IMR-90 (cell line): ENCODE measurements at regions not wholly inside any gene's neighbourhood (a gene's known extent, or its start where the extent isn't known, plus 50 kb on each side); places are given as distances from the start of the nearest gene placed in this dataset.

Source experiments
- ATAC-seq: fragments of 200-7000 bp; cut with Tn5 transposase; 2 replicates; pipeline ENCODE4 v1.9.1; 2020; ENCODE audit warnings: low read depth, mild to moderate bottlenecking, moderate library complexity
- BruUV-seq: library from RNA; stranded (reverse); fragments of 400-500 nt; replicated peaks from 2 replicates; lab custom pipeline; 2021; lab: Mats Ljungman, UMichigan
- CTCF ChIA-PET: fragments of 300-600 bp; formaldehyde crosslinking; extraction: SDS; loops from one replicate; lab custom pipeline; 2021; ENCODE audit warnings: antibody characterized with exemption; lab: Yijun Ruan, JAX
- POLR2A ChIA-PET: fragments of 300-600 bp; sonication (Branson Sonifier 250); formaldehyde crosslinking; loops from one replicate; lab custom pipeline; 2022; ENCODE audit warnings: antibody characterized with exemption; ENCODE audit not compliant: unreplicated experiment; lab: Charles Lee
- DNase-seq: peaks from one replicate; pipeline ENCODE4 v3.0.0; 2013
- H2AFZ ChIP-seq: replicated peaks from 2 replicates; pipeline ENCODE3; 2013; ENCODE audit warnings: low read length, mild to moderate bottlenecking; ENCODE audit not compliant: poor library complexity
- H2AK5ac ChIP-seq: 2 replicates; pipeline ENCODE4 v1.6.1; 2013; ENCODE audit warnings: low read depth, low read length, inconsistent platforms
- H2AK9ac ChIP-seq: replicated peaks from 2 replicates; pipeline ENCODE3; 2013; ENCODE audit warnings: mild to moderate bottlenecking, low read depth, low read length, moderate library complexity; ENCODE audit not compliant: poor library complexity
- H2BK120ac ChIP-seq: 2 replicates; pipeline ENCODE4 v1.6.1; 2013; ENCODE audit warnings: low read depth, low read length, inconsistent platforms
- H2BK15ac ChIP-seq: 3 replicates; pipeline ENCODE4 v1.6.1; 2013; ENCODE audit warnings: low read depth, low read length, inconsistent platforms
- H2BK20ac ChIP-seq: 2 replicates; pipeline ENCODE4 v1.6.1; 2013; ENCODE audit warnings: low read depth, mild to moderate bottlenecking, inconsistent platforms, low read length, moderate library complexity
- H2BK5ac ChIP-seq: 2 replicates; pipeline ENCODE4 v1.6.1; 2013; ENCODE audit warnings: mild to moderate bottlenecking, low read depth, low read length, inconsistent platforms; ENCODE audit not compliant: poor library complexity, severe bottlenecking
- H3K14ac ChIP-seq: replicated peaks from 2 replicates; pipeline ENCODE4 v1.6.1; 2013; ENCODE audit warnings: low read depth, low read length, inconsistent platforms
- H3K18ac ChIP-seq: 2 replicates; pipeline ENCODE4 v1.6.1; 2013; ENCODE audit warnings: low read depth, low read length, control low read depth
- H3K23ac ChIP-seq: 2 replicates; pipeline ENCODE4 v1.6.1; 2013; ENCODE audit warnings: low read depth, low read length, inconsistent platforms
- H3K27ac ChIP-seq: 2 replicates; pipeline ENCODE4 v1.5.1; 2013; ENCODE audit warnings: mild to moderate bottlenecking, control low read depth, low read length; ENCODE audit not compliant: insufficient read depth
- H3K27me3 ChIP-seq: 2 replicates; pipeline ENCODE4 v1.6.1; 2013; ENCODE audit warnings: low read length; ENCODE audit not compliant: control insufficient read depth, insufficient read depth
- H3K36me3 ChIP-seq: 2 replicates; pipeline ENCODE4 v1.6.1; 2013; ENCODE audit warnings: low read length, mixed read lengths; ENCODE audit not compliant: control insufficient read depth, insufficient read depth
- H3K4ac ChIP-seq: 2 replicates; pipeline ENCODE4 v1.6.1; 2013; ENCODE audit warnings: low read depth, low read length, inconsistent platforms
- H3K4me1 ChIP-seq: 2 replicates; pipeline ENCODE4 v1.6.1; 2013; ENCODE audit warnings: low read length, mixed read lengths; ENCODE audit not compliant: control insufficient read depth, insufficient read depth
- H3K4me2 ChIP-seq: 2 replicates; pipeline ENCODE4 v1.6.1; 2013; ENCODE audit warnings: low read depth, mild to moderate bottlenecking, control low read depth, low read length, moderate library complexity
- H3K4me3 ChIP-seq: 2 replicates; pipeline ENCODE4 v1.5.1; 2013; ENCODE audit warnings: low read depth, mild to moderate bottlenecking, control low read depth, low read length, moderate library complexity; ENCODE audit not compliant: insufficient read depth
- H3K56ac ChIP-seq: 2 replicates; pipeline ENCODE4 v1.6.1; 2013; ENCODE audit warnings: low read length, inconsistent platforms; ENCODE audit not compliant: insufficient read depth; ENCODE audit errors: extremely low read depth
- H3K79me1 ChIP-seq, 2 experiments: 2 replicates each; pipeline ENCODE4 v1.6.1; 2013; ENCODE audit warnings: low read length in 2 of 2, inconsistent platforms in 1 of 2, low read depth in 1 of 2
- H3K9ac ChIP-seq: 2 replicates; pipeline ENCODE4 v1.6.1; 2013; ENCODE audit warnings: low read depth, low read length, control low read depth
- H3K9me1 ChIP-seq: 2 replicates; pipeline ENCODE4 v1.6.1; 2013; ENCODE audit warnings: low read length, inconsistent platforms; ENCODE audit not compliant: insufficient read depth
- H3K9me3 ChIP-seq: 2 replicates; pipeline ENCODE4 v1.6.1; 2013; ENCODE audit warnings: low read length; ENCODE audit not compliant: control insufficient read depth, insufficient read depth
- H4K20me1 ChIP-seq: 2 replicates; pipeline ENCODE4 v1.6.1; 2013; ENCODE audit warnings: low read length, inconsistent platforms; ENCODE audit not compliant: insufficient read depth
- H4K5ac ChIP-seq: 2 replicates; pipeline ENCODE4 v1.6.1; 2013; ENCODE audit warnings: mild to moderate bottlenecking, low read depth, low read length, control low read depth
- H4K8ac ChIP-seq, 2 experiments: 2 replicates each; pipeline ENCODE4 v1.6.1; 2013; ENCODE audit warnings: low read depth in 2 of 2, low read length in 2 of 2, control low read depth in 1 of 2, inconsistent platforms in 1 of 2
- H4K91ac ChIP-seq: 2 replicates; pipeline ENCODE4 v1.6.1; 2013; ENCODE audit warnings: low read depth, low read length, inconsistent platforms; ENCODE audit not compliant: insufficient read depth
- CEBPB ChIP-seq: IDR thresholded peaks from 2 replicates; pipeline ENCODE4 v1.6.1; 2012; ENCODE audit warnings: low read depth, low read length, improper control_type of control experiment
- CHD1 ChIP-seq: IDR thresholded peaks from 2 replicates; pipeline ENCODE4 v1.6.1; 2012; ENCODE audit warnings: low read depth, low read length, improper control_type of control experiment
- FOS ChIP-seq: fragments of 150-350 bp; IDR thresholded peaks from 2 replicates; pipeline ENCODE4 v1.6.1; 2016; ENCODE audit warnings: low read depth, low read length
- MAFK ChIP-seq: IDR thresholded peaks from 2 replicates; pipeline ENCODE4 v1.6.1; 2012; ENCODE audit warnings: low read depth, low read length, improper control_type of control experiment
- NFE2L2 ChIP-seq: fragments of 150-350 bp; IDR thresholded peaks from 2 replicates; pipeline ENCODE4 v1.6.1; 2016; ENCODE audit warnings: low read depth, mild to moderate bottlenecking, low read length
- POLR2A ChIP-seq: IDR thresholded peaks from 2 replicates; pipeline ENCODE4 v1.6.1; 2012; ENCODE audit warnings: mild to moderate bottlenecking, low read depth, low read length
- SMC3 ChIP-seq: fragments of 150-350 bp; IDR thresholded peaks from 2 replicates; pipeline ENCODE4 v1.6.1; 2016; ENCODE audit warnings: low read depth, mild to moderate bottlenecking, antibody characterized with exemption, low read length, moderate library complexity
- USF2 ChIP-seq: fragments of 150-350 bp; IDR thresholded peaks from 2 replicates; pipeline ENCODE4 v1.6.1; 2017; ENCODE audit warnings: mild to moderate bottlenecking, antibody characterized with exemption, low read length, low read depth
- dilution Hi-C: fragments of 300-500 bp; cut with HindIII; formaldehyde crosslinking; loops from one replicate; pipeline ENCODE4 v1.14.3; 2018; ENCODE audit warnings: low sequenced_read_pairs; ENCODE audit not compliant: unreplicated experiment
- in situ Hi-C: fragments of 300-500 bp; cut with MboI; formaldehyde crosslinking; loops from 3 replicates; pipeline ENCODE4 v1.14.3; 2019; ENCODE audit warnings: low sequenced_read_pairs, inconsistent platforms, mixed read lengths
- intact Hi-C: fragments of 100-400 bp; cut with micrococcal nuclease; formaldehyde crosslinking; loops from 2 replicates; pipeline ENCODE4 v1.10.0; 2022

GRCh38 chr2:12610314-12610713 lies 106.4 kb upstream of the TRIB2 start:
- Histone ChIP-seq H3K36me3 (no peaks in the 10 kb centered on the region), H2BK20ac (no peak overlapping the region), H3K56ac (no peak overlapping the region), H4K8ac (no peak overlapping the region), H3K27ac (no peak overlapping the region), H3K9me3 (no peaks in the 10 kb centered on the region), H2AK9ac (no peak overlapping the region), H4K91ac (no peak overlapping the region), H3K23ac (no peak overlapping the region), H3K14ac (no peak overlapping the region), H3K4me2 (no peak overlapping the region), H2AK5ac (no peak overlapping the region), H3K27me3 (no peaks in the 10 kb centered on the region), H3K4me1 (peaks cover 6% of the 10 kb centered on the region), H2BK120ac (no peak overlapping the region), H3K18ac (no peak overlapping the region), H4K20me1 (no peaks in the 10 kb centered on the region), H3K79me1 (no peaks in the 10 kb centered on the region), H2AFZ (no peak overlapping the region), H4K5ac (no peak overlapping the region), H3K9ac (no peak overlapping the region), H3K4me3 (no peak overlapping the region), H2BK5ac (no peak overlapping the region), H3K4ac (no peak overlapping the region), H3K9me1 (0 out of 2 replicates have a peak, but pooled peaks cover 9% of the 10 kb centered on the region), H2BK15ac (no peak overlapping the region)
- no TSS peak for BruUV-seq
- intact Hi-C loops (no loop called here), dilution Hi-C loops (no loop called here), in situ Hi-C loops (no loop called here)
- ChIA-PET POLR2A (no interaction called here), CTCF (no interaction called here)
- TF ChIP-seq CEBPB, result no peak
- no peak for TF ChIP-seq FOS
- TF ChIP-seq USF2, result no peak
- TF ChIP-seq MAFK, result no peak
- no peak for TF ChIP-seq POLR2A
- no peak for TF ChIP-seq CHD1
- no peak for TF ChIP-seq NFE2L2
- TF ChIP-seq SMC3, result no peak
- no peak for ATAC-seq
- no peak for DNase-seq
